ENCODE measurements at regions not wholly inside any gene's neighbourhood (a gene's known extent, or its start where the extent isn't known, plus 50 kb on each side); places are given as distances from the start of the nearest gene placed in this dataset.
A peak's percentile ranks its signal among the peaks of the same experiment; 100 is the strongest.

GRCh38 chr15:93247466-93248121 is 158.6 kb upstream of the RGMA start:
- peaks cover 0 to 8% (median 0%) of the 10 kb centered on the region in 4 experiments; a peak in 3 of 7 replicates for H3K27me3 ChIP-seq (replicated peaks in 1 of 4; ENCODE audit: control insufficient read depth in 3 of 4, extremely low read depth in 1 of 4, insufficient read depth in 3 of 4, low read length in 3 of 4)
- no peak overlapping the region for H3K56ac ChIP-seq (replicated peaks; ENCODE audit: insufficient read length, low read depth, low read length)
- H3K23ac ChIP-seq (ENCODE audit: insufficient read length): no peak overlapping the region
- 88% methylated on average over 14 of the region's 14 CpGs; no CpG with 5 or more reads in 1 of the 2 experiments for WGBS, 2 experiments (ENCODE audit: extremely low coverage in 1 of 2, insufficient coverage in 1 of 2, insufficient read length in 1 of 2, insufficient replicate concordance in 2 of 2, low coverage in 1 of 2, low lambda C conversion rate in 2 of 2, missing lambda C conversion rate in 1 of 2)
- TF ChIP-seq MAX (IDR thresholded peaks at IDR 0.05) (peak; percentile 15; the same call in 1 of the 2 replicates), MAFK (IDR thresholded peaks at IDR 0.05; ENCODE audit: low read depth, low read length) (no peak)
- FAIRE-seq: no peak
- H4K91ac ChIP-seq (replicated peaks; ENCODE audit: insufficient read length, low read length): peak overlapping the region; percentile 50
- H2BK120ac ChIP-seq (replicated peaks; ENCODE audit: low read depth, low read length): no peak overlapping the region
- no peaks in the 10 kb centered on the region for H3K9me3 ChIP-seq (ENCODE audit: insufficient read depth in 2 of 2, low read depth in 1 of 2, low read length in 1 of 2)
- H3K4ac ChIP-seq (replicated peaks; ENCODE audit: insufficient read length, low read depth, low read length): no peak overlapping the region
- no peak overlapping the region for H3K4me3 ChIP-seq (ENCODE audit: extremely low read depth in 1 of 4, insufficient read depth in 2 of 4, low read depth in 3 of 4, low read length in 4 of 4)
- no peak overlapping the region for H3K9ac ChIP-seq (replicated peaks in 1 of 4; ENCODE audit: extremely low read depth in 1 of 4, low read depth in 3 of 4, low read length in 3 of 4)
- no peak overlapping the region for H3K27ac ChIP-seq (ENCODE audit: low read depth, low read length)
- H3K23me2 ChIP-seq (ENCODE audit: low read depth, low read length): peaks cover 11% of the 10 kb centered on the region; the same call in 1 of the 2 replicates
- no peaks in the 10 kb centered on the region for H4K20me1 ChIP-seq (replicated peaks in 1 of 2; ENCODE audit: control insufficient read depth in 1 of 2, insufficient read depth in 2 of 2, low read length in 2 of 2)
- no peak overlapping the region for H4K8ac ChIP-seq (ENCODE audit: extremely low read depth, insufficient read depth, low read length)
- no peak overlapping the region for H3K4me2 ChIP-seq (ENCODE audit: insufficient read depth in 1 of 2, low read depth in 2 of 2, low read length in 2 of 2)
- H3K14ac ChIP-seq (ENCODE audit: insufficient read length): no peak overlapping the region
- H2AK5ac ChIP-seq (ENCODE audit: low read depth, low read length): no peak overlapping the region
- H2BK15ac ChIP-seq (ENCODE audit: low read length): no peak overlapping the region; the same call in 1 of the 2 replicates
- no peaks in the 10 kb centered on the region for H3K79me1 ChIP-seq (ENCODE audit: low read depth, low read length)
- H4K5ac ChIP-seq (ENCODE audit: insufficient read length, low read depth, low read length): no peak overlapping the region
- no peak for DNase-seq (ENCODE audit: low read depth in 1 of 2, low spot score in 2 of 2)
- no peak overlapping the region for H2AFZ ChIP-seq (ENCODE audit: low read length)
- H3K79me2 ChIP-seq (ENCODE audit: control insufficient read depth in 1 of 2, insufficient read depth in 2 of 2, low read length in 2 of 2): no peaks in the 10 kb centered on the region
- ChIA-PET CTCF (ENCODE audit: partially characterized antibody) (interaction anchor here (0.6 to 1.5 kb wide), 3 partner anchors 8 to 967 kb away, joined by 3 to 4 read pairs (median 3); no protein-coding TSS in a partner anchor), POLR2A (ENCODE audit: partially characterized antibody) (no interaction called here)
- peaks cover 0 to 8% (median 4%) of the 10 kb centered on the region in 4 experiments; a peak in 5 of 7 replicates for H3K4me1 ChIP-seq (replicated peaks in 1 of 4; ENCODE audit: control insufficient read depth in 3 of 4, insufficient read depth in 4 of 4, low read length in 3 of 4)
- H2BK20ac ChIP-seq (ENCODE audit: low read length): no peak overlapping the region
- no peaks in the 10 kb centered on the region for H3K36me3 ChIP-seq (ENCODE audit: control insufficient read depth in 2 of 4, insufficient read depth in 4 of 4, low read length in 3 of 4)
- no peak overlapping the region for H2BK5ac ChIP-seq (ENCODE audit: low read depth, low read length)
- H3K18ac ChIP-seq (ENCODE audit: extremely low read depth, low read length): 0 out of 2 replicates have a peak overlapping the region, but pooled peaks have one; percentile 6
- no peak overlapping the region for H2BK12ac ChIP-seq (ENCODE audit: low read depth, low read length)

Data from H1 (cell line).